HTR-8/SVneo (cell line): ENCODE measurements at regions not wholly inside any gene's neighbourhood (a gene's known extent, or its start where the extent isn't known, plus 50 kb on each side); places are given as distances from the start of the nearest gene placed in this dataset.
"Not testable (repeated sequence)": the region's sequence is repeated elsewhere in the genome, so short reads cannot be mapped to it uniquely, and the experiment has no call there.

Experiments
- DNase-seq: peaks from one replicate; pipeline ENCODE4 v3.0.0; 2011; ENCODE audit warnings: low spot score, mixed read lengths; ENCODE audit not compliant: insufficient read length
- FAIRE-seq: peaks from 2 replicates; lab custom pipeline; 2011; peaks lifted over from hg19 to GRCh38; lab: Jason Lieb, UNC

DNA sequence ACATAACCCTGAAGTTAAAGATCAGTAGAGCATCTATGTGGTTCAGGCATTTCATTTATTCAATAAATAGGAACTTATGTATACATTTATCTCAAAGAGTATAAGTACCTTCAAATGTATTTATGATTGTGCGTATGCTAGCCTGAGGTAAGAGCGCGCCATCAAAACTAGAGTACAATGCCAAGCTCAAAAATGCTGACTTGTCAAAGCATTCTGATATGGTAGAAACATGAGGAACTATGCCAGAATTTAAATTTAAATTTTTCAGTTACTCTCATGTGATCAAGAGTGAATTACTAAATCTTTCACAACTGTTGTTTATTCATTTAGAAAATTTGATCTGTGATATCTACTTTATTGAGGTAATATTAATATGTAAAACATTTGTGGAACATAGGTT, 225.5 kb upstream of the CDH8 start:
- no peak for FAIRE-seq
- DNase-seq: no peak

DNA sequence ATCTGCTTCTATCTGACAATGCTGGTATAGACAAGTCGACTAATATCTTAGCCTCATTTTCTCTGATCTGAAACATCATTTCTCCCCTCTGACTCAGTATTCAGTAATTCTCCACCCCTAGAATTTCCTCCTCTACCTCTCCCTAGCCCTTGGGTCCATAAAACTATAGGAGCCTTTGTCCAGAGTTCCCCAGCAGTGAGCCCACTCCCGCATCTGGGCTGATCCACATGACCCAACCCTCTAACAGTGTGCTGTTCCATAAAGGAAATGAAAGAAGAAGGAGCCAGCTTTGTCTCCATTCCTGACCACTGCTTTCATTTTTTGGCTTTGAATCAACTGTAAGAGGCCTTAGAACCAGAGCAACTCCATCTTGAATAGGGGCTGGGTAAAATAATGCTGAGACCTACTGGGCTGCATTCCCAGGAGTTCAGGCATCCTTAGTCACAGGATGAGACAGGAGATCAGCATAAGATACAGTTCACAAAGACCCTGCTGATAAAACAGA, 222.7 kb upstream of the CDH8 start:
- DNase-seq, FAIRE-seq: not testable (repeated sequence)

DNA sequence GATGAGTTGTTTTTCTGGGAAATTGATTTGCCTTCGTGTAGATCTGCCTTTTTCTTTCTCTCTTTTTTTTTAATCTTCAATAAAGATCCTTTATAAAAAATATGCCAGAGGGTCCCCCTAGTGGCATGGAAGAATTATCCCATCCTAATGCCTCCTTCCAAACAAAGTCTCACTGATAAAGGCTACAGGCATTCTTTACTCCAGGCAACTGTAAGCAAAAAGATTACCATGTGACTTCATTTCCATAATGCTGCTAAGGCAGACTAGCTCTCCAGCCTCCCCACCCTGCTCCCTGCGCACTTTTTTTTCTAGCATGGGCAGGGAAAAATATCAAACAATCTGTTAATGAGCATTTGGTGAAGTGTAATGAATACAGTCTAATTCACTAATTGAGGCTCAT, 220.2 kb upstream of the CDH8 start:
- FAIRE-seq: no peak
- DNase-seq: no peak

DNA sequence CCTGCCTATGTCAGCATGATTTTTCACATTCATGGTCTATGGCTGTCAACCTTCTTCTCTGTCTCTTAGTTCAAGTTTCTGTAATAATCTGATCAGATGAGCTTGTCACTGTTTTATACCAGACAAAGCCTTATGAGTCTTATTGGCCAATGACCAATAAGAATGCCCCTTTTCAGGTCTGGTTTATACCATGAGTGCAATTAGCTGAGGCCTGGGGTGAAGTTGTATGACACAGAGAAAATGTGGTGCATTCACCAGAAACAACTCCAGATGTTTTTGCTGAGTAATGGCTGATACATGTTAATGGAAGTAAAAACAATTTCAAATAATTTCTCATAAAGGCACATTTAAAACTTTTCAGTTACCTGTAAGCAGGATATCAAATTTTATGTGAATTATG, 218.6 kb upstream of the CDH8 start:
- no peak for FAIRE-seq
- no peak for DNase-seq

DNA sequence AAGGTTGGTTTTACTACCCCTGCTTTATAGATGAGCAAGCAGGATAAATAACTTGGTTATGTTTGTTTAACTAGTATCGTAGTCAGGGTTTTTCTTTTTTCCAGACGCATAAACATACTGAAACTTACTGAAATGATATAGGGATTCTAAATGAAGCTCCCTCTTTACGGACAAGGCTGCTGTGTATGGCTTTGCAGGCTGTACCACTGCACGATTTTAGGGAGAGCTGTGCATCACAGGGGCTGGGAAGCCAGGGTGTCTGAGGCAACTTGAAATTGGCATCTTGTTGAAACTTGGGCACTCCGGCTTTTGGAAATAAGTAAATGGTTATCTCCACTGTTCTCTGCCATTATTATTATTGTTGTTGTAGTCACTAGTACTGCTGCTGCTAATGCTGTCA, 218.1 kb upstream of the CDH8 start:
- FAIRE-seq (no peak), DNase-seq (no peak)

DNA sequence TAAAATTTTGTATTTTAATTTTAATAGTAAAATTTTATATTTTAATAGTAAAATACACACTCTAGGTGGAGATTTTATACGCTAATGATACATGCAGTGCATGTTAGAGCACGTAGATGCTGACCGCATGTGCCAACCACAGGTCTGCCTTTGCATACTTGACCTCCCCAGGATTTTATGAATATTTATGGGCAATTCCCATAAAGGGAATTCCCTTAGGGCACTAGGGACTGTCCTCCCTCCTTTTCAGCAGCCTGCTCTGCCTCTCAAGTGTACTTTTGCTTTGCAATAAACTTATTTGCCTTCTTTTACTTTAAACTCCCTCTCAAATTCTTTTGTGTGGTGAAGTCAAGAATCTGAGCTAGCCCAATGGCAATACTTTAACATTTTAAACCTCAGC, 217.7 kb upstream of the CDH8 start:
- DNase-seq (no peak), FAIRE-seq (no peak)

DNA sequence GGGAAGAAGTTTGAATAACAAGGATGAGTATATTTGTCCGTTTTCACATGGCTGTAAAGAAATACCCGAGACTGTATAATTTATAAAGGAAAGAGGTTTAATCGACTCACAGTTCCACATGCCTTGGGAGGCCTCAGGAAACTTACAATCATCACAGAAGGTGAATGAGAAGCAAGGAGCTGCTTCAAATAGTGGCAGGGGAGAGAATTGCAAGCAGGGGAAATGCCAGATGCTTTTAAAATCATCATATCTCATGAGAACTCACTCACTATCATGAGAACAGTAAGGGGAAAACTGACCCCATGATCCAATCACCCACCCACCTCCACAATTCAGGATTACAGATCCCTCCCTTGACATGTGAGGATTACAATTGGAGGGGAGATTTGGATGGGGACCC, 212.8 kb upstream of the CDH8 start:
- FAIRE-seq (no peak), DNase-seq (no peak)

DNA sequence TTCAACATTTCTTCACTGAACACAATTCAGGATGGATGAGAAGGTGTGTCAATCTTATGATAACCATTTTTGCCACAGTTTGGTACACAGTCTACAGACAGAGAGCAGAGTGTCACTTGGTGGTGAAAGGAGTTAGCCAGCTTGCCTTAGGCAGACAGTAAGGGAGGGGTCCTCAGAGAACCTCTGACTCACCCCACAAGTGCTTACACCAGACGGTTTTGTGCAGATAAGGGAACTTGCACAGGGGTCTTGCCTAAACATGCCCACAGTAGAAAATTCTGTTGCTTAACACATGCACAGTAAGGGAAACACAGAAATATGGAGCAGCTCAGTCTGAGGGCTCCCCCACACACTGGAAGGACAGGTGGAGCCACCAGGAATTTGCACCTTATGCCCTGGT, 204.5 kb upstream of the CDH8 start:
- FAIRE-seq (no peak), DNase-seq (no peak)

DNA sequence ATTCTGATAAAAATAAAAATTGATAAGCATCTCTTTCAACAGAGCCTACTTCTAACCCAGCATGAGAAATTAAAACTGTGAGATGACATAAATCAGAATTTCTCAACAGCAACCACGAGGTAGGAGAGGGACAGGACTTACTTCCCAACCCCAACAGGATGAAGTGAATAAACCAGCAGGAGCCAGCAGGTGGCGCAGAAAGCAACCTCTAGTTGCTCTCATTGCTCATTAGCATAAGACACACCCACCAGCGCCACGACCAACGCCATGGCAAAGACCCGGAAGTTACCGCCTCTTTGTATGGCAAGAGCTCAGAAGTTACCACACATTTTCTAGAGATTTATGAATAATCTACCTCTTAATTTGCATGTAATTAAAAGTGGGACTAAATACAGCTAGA, 189.4 kb upstream of the CDH8 start:
- FAIRE-seq (no peak), DNase-seq (no peak)

DNA sequence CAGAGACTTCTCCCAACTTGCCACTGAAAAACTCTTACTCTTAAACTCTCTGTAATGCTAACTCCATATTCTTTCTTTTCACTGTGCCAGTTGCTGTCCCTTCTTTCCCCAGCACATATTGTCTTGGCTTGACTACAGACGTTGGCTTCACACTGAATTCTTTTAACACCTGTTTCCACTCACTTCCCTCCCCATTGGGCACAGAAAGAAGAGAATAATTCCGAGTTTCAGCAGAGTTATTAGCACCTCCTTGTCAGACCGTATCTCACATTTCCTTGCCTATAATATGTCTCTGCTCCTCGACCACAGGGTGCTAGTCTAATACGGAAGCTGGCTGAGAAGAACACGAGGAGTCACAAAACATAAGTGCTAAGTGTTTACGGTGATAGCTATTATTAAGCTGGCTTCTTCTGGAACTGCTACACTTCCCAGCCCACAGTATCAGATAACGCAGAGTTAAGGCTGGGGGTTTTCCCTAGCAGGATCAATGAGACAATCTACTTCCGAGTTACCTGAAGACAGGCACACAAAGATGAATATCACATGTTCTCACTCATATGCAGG, 188.5 kb upstream of the CDH8 start:
- DNase-seq (no peak), FAIRE-seq (no peak)

DNA sequence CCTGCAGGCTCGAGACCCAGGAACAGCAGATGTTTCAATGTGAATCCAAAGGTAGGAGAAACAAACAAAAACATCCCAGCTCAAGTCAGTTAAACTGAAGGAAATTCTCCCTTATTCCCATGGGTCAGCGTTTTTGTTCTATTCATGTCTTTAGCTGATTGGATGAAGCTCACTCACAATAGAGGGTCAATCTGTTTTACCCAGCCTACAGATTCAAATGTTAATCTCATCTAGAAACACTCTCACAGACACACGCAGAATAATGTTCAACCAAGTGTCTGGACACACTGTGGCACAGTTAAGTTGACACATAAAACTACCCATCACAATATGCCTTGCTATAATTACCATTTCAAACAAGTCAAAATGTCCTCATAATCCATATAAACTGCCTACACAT, 180.6 kb upstream of the CDH8 start:
- DNase-seq (no peak), FAIRE-seq (no peak)

DNA sequence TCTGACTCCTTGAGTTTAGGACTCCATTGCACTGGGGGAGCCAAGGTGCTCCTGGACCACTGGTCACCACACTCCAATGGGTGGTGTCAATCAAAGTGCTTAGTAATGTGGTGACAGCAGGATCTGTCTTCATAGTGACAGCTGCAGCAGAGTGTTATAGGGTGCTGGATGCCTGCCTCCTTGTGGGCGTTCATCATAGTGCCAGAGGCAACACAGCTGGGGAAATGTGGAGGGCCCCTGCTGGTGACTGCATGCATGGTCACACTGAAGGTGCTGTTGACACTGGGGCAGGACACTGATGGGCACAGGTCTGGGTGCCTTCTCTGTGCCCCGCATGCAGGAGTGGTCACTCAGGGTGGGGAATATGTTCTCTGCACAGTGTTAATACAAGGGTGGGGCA, 177.5 kb upstream of the CDH8 start:
- DNase-seq: no peak
- FAIRE-seq: no peak

DNA sequence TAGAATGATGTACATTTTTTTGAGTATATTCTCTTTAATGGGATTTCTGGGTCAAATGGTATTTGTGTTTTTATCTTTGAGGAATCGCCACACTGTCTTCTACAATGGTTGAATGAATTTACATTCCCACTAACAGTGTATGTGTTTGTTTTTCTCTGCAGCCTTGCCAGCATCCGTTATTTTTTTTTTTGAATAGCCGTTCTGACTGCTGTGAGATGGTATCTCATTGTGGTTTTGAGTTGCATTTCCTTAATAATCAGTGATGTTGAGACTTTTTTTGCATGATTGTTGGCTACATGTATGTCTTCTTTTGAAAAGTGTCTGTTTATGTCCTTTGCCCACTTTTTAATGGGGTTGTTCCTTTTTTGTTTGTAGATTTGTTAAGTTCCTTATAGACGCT, 172.7 kb upstream of the CDH8 start:
- DNase-seq (no peak), FAIRE-seq (no peak)

DNA sequence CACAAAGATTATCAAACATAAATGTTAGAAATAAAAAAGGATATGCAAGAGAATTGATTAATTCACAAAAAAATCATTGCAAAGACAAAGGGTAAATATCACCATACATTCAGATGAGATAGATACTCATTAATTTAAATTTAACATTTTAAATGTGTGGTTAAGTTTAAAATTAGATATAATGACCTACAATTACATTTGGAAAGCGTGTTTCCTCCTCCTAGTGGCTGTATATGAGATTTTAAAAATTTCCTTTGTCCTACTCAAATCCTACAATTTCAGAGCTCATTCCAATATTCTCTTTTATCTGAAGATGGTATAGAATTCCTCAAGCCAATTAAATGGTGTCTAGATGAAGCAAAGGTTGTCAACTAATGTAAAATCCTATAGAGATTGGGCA, 169.2 kb upstream of the CDH8 start:
- DNase-seq (no peak), FAIRE-seq (no peak)

DNA sequence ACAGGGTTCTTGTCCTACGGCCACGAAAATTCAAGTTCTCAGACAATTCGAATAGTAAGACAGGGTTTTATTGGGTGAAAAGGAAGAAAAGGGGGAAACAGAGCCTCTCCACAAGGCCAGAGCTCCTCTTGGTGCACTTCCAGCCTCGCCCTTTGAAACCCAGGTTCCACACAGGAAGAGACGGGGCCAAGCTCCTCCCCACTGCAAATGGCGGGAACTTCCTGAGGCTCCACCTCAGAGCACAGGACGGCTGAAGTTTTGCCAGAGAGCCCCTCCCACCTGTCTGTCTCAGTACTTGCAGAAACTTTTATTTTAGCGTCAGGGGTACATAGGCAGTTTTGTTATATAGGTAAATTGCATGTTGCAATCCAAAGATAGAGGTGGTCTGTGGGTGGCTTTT, 165.7 kb upstream of the CDH8 start:
- DNase-seq (no peak), FAIRE-seq (no peak)

DNA sequence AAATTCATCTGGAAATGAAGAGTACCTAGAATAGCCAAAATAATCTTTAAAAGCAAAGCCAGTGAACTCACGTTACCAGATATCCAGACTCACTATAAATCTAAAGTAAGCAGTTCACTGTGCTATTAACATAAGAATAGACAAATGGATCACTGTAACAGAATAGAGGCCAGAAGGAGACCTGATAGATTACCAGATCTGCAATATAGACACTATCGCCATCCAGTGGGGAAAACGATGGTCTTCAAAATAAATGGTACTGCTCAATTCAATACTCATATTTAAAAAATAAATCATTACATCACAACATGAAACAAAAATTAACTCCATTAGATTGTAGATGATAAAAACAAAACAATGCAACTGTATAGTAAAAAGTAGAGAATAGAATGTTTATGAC, 158.6 kb upstream of the CDH8 start:
- FAIRE-seq: no peak
- DNase-seq: no peak

DNA sequence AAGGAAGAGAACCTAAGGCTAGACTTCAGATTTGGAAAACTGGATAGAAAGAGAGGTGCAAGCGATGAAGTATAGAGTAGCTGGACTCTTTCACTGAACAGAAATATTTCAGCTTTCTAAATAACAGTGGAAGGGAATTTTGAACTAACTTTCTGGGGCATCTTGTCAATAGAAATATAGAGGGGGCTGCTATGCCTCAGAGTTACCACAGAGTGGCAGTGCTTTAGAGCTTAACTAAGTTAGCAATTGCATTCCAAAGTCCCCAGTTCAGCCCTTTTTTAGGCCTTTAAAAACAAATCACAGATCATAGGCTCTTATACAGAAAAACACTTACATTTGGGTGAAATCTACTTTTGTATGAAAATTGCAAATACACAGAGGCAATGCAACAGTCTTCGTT, 154.2 kb upstream of the CDH8 start:
- FAIRE-seq (no peak), DNase-seq (no peak)

DNA sequence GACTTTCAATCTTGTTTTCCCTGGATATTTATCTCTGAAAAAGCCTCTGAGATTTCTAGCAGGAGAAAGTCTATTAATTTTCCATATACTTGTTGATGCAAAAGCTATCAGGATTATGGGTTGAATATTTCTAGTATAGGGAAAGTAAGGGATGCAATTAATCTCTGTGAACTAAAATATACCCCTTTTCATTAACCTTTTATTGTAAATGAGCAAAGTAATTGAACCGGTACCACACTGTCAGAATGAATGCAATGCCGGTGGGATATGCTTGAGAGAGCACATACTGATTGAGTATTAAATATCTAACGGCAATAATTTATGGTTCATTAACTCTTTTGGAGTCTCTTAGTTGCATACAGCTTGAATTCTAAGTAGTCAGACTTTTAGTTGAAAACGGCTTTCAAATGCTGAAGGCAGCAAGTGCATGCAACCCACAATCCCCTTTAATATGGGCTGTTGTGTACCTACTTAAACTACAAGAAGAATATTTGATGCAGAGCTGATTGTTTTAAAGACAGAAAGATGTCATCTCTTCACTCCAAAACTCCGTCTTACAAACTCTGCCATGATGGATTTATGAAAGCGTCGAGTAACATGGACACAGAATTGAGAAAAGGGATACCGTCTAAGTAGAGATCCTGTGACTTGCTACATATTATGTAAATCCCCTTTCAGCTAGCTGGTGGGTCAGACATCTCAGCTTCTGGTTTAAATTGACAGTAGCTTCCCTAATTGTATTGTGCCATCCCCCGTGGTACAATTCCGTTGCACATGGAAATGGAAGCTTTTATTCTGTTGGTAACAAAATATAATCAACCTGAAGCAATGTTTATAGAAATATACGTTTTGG, 141.3 kb upstream of the CDH8 start:
- no peak for FAIRE-seq
- DNase-seq: no peak

DNA sequence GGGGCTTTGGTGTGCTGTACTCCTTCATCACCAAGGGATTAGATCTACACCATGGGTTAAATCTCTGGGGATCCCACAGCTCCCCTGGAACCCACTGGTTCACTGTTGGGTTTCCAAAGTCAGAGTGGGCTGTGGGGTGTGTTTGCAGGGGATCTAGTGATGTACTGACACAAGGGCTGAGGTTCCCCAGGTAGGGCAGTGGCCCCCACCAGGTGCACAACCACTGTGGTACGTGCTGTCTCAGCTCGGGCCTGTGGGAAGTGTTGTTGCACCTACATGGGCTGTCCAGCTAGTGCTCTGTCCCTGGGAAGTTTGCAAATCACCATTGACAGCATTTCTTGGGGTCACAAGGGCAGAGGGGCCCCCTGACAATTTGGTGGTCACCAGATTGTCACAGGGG, 134.4 kb upstream of the CDH8 start:
- DNase-seq (no peak), FAIRE-seq (no peak)

DNA sequence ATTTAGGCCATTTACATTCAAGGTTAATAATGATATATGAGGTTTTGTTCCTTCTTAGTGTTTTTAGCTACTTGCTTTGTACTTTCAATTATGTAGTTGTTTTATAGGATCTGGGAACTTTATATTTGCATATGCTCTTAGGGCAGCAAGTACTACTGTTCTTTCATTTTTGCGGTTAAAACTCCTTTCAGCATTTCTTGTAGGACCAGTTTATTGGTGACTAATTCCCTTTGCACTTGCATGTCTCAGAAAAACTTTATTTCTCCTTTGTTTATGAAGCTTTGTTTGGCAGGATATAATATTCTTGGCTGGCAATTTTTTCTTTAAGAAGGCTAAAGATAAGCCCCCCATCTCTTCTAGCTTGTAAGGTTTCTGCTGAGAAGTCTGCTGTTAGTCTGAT, 131.3 kb upstream of the CDH8 start:
- FAIRE-seq (no peak), DNase-seq (no peak)

DNA sequence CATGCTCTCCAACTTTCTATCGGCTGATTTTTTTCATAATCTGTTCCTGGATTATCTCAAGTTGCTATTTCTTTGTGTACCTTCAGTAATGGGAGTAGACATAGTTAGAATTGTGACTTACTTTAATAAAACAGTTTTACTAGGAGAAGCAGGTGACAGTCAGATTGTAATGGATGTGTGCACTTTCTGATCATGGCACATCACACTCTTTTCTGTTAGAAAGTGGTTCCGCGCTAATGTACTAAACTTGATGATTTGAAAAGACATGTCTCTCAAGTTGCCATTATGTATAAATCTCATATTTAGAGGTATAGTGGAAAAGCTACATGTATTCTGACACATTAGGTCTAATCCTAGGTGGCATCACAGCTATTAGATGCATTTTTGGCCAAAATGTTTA, 121.3 kb upstream of the CDH8 start:
- FAIRE-seq (no peak), DNase-seq (no peak)

DNA sequence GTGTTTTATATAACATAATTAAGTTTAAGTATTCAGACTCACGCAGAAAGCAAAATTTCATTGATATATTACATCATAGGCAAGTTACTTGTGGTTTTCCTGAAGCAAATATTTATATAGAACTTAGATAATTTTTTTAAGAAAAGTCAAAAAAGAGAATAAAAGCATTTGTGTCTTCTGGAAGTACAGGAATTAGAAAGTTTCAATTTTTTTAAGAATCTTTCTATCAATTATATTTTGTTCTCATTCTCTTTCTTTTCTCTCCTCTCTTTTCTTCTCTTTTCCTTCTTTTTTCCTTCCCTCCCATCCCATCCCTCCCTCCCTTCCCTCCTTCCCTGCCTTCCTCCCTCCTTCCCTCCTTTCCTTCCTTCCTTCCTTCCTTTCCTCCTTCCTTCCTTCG, 120.7 kb upstream of the CDH8 start:
- FAIRE-seq (no peak), DNase-seq (no peak)
